CD4-positive, alpha-beta T cell treated with Interleukin-4 for 1 hour (primary cell): ENCODE measurements at regions not wholly inside any gene's neighbourhood (a gene's known extent, or its start where the extent isn't known, plus 50 kb on each side); places are given as distances from the start of the nearest gene placed in this dataset.
"Not testable (repeated sequence)": the region's sequence is repeated elsewhere in the genome, so short reads cannot be mapped to it uniquely, and the experiment has no call there.

Experiments used
- DNase-seq, 2 donors: peaks; one replicate each; pipeline ENCODE4 v3.0.0-alpha.2; 2020 to 2022

GRCh38 chr4:111435986-111436744 is 709.1 kb upstream of the FAM241A start:
- DNase-seq, result no peak

GRCh38 chr4:111441687-111442086 is 703.6 kb upstream of the FAM241A start:
- no peak for DNase-seq

GRCh38 chr4:111444836-111445235 is 700.4 kb upstream of the FAM241A start:
- not testable (repeated sequence) for DNase-seq

GRCh38 chr4:111449657-111450056 is 695.6 kb upstream of the FAM241A start:
- DNase-seq, result no peak

DNA sequence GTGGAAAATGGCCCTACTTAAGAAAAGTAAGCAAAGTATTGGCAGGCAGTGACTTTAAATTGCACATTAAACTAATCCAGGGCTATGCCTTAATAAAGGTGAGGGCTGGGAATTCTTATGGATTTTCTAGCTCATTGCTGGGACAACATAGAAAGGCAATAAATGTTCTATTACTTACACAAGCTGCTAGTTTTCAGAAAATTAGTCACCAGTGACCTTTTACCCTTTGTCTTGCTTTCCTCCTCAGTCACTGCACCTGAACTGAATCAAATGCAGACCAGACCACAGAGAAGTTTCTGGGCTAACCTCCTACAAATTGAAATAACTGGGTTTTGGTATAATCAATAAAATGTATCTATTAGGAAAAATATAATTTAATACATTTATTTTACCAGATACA is 694.4 kb upstream of the FAM241A start:
- DNase-seq, result no peak

DNA sequence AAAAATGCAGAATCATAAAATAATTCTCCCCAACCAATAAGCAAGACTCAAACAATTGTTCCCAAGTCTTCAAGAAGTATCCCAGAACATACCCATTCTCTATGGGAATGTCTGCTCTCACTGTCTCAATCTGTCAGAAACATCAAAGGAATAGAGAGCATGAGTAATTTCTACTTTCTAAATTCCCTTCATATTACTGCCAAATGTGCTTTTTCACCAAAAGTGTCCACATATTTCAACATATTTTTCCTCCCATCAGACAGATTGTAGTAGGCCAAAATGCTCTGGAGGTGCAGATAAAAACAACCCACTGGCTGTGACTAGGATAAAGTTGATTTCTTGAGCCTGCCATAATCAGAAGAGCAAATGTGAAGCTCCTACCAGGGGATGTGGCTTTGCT is 692.0 kb upstream of the FAM241A start:
- DNase-seq, result no peak

DNA sequence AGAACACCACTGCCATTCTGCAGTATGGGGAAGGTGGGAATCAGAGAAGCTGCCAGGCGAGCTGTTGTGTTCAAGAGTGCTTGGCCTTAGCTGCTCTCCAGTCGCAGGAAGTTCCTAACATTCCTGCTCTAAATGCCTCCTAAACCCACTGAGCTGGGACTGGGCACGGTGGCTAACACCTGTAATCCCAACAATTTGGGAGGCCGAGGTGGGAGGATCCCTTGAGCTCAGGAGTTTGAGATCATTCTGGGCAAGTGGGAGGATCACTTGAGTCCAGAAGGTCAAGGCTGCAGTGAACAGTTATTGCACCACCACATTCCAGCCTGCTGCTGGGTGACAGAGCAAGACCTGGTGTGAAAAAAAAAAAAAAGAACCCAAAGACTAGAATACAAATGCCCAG is 690.3 kb upstream of the FAM241A start:
- DNase-seq, result no peak

- no peak for DNase-seq
These were observed 680.8 kb upstream of the FAM241A start for GRCh38 chr4:111464251-111465045.

GRCh38 chr4:111466811-111467604 is 678.2 kb upstream of the FAM241A start:
- no peak for DNase-seq

- DNase-seq, result no peak
These were observed 670.3 kb upstream of the FAM241A start for GRCh38 chr4:111475001-111475400.

- no peak for DNase-seq
These were observed 669.6 kb upstream of the FAM241A start for GRCh38 chr4:111475666-111476065.

- no peak for DNase-seq
These were observed 664.7 kb upstream of the FAM241A start for GRCh38 chr4:111480510-111480909.

- DNase-seq, result no peak
These were observed 661.7 kb upstream of the FAM241A start for GRCh38 chr4:111483375-111484169.

- no peak for DNase-seq
These were observed 652.8 kb upstream of the FAM241A start for GRCh38 chr4:111492496-111492895.

DNA sequence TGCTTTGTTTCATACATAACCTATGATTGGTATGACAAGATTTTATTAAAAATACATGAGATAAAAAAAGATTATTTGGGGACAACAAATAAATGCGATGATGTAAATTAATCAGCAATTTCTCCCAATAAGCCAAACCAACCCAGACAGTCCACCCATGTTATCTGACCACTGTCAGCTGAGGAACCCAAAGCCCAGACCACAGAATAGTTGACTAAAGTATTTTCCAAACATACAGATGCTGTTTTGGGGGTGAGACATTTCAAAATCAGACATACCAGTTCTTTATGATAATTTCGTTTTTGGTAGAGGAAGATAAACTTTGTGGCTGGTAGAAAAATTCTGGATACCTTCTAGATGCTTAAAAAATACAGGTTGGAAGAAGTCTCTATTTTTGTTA is 650.8 kb upstream of the FAM241A start:
- DNase-seq, result no peak

DNA sequence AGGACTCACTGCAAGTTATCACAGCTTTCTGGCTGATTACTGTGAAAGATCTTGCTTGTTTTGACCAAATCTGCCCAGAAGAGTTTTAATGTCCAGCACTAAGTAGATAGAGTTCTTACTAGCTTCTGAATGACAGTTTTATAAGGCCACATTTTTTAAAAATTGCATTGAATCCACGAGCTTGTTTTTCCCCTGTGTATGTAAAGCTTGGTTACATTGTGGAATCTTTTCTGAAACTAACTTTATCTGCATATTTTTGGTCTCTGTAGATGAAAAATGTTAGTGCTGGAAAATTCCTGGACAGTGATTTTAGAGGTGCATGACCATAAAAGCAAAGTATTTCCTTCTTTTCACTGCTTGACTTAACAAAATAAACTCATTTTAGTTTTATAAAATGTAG is 650.3 kb upstream of the FAM241A start:
- no peak for DNase-seq

GRCh38 chr4:111499291-111499690 is 646.0 kb upstream of the FAM241A start:
- DNase-seq, result no peak

- no peak for DNase-seq
These were observed 645.5 kb upstream of the FAM241A start for GRCh38 chr4:111499706-111500105.

GRCh38 chr4:111500858-111501257 is 644.4 kb upstream of the FAM241A start:
- DNase-seq, result no peak

- DNase-seq, result no peak
These were observed 643.3 kb upstream of the FAM241A start for GRCh38 chr4:111501946-111502345.

GRCh38 chr4:111502626-111503025 is 642.6 kb upstream of the FAM241A start:
- no peak for DNase-seq

- no peak for DNase-seq
These were observed 638.5 kb upstream of the FAM241A start for GRCh38 chr4:111506706-111507105.

GRCh38 chr4:111510535-111510934 is 634.7 kb upstream of the FAM241A start:
- DNase-seq, result no peak
